GM19025 (cell line): ENCODE measurements at regions not wholly inside any gene's neighbourhood (a gene's known extent, or its start where the extent isn't known, plus 50 kb on each side); places are given as distances from the start of the nearest gene placed in this dataset.
"Not testable (repeated sequence)": the region's sequence is repeated elsewhere in the genome, so short reads cannot be mapped to it uniquely, and the experiment has no call there.

ENCODE experiments used
- ATAC-seq: cut with Tn5 transposase; IDR thresholded peaks from one replicate; pipeline ENCODE4 v1.9.1; 2021; ENCODE audit warnings: mild to moderate bottlenecking, low read depth, moderate library complexity; ENCODE audit not compliant: unreplicated experiment

DNA sequence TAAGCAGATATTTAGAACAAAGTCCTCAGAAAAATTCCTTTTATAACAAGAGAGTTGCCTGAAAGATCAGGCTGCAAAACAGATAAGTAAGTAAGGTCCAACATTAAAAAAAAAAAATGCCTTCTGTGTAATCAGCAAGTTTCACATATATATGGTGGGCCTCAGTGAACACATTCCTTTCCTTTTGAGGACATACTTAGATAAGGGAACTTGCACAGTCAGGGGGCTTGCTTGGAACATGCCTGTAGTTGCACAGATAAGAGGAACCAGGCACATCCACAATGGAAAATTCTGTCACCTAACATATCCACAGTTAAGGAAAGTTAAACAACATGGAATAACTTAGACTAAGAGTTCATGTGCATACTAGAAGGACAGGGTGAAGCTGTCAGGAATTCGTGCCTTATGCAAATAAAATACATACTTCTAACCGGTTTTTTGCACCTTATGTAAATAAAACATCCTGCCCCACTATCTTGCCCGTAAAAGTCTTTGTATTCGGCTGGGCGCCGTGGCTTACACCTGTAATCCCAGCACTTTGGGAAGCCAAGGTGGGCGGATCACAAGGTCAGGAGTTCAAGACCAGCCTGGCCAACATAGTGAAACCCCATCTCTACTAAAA is 257.3 kb downstream of the ZNF33B start:
- no peak for ATAC-seq

DNA sequence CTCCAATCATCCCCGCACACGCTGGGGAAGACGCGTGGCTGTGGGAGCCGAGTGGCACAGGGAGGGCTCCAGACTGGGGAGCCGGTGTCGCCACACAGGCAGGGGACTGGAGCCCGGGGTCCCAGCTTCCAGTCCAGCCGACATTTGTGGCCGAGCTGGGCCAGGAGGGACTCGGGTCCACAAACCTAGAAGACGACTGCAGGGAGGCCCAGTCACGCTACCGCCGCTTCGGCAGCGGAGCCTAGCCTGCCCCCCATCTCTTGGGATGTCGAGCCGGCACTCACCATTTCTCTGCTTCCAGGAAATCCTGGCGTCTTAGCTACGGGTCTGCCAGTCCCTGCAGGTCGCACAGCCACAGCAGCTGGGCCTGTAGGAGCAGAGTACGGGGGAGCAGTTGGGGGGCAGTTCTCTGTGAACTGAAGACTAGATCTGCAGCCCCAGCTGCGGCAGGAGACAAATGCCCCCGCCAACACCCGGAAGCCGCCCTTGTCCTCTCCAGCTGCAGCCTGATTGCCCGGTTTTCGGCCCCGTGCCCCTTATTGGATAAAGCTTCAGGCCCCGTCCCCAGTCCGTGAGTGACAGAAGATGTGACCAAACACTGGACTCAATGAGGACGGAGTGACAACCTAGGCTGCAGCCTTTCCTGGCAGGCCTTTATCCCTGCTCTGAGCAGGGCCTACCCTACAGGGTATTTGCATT is 270.7 kb downstream of the ZNF33B start:
- ATAC-seq = peak; percentile 65

DNA sequence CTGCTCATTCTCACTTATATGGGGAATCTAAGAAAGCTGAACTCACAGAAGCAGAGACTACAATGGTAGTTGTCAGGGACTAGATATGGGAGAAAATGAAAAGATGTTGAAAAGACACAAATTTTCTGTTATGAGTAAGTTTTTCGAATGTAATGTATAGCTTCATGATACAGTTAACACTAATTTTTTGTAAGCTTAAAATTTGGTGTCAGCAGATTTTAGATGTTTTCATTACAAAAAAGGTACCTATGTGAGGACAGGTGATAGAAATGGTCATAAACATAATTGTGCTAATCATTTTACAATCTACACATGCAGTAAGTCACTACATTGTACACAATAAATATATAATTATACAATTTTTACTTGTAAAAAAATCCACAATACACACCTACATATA is 286.6 kb downstream of the ZNF33B start:
- no peak for ATAC-seq

DNA sequence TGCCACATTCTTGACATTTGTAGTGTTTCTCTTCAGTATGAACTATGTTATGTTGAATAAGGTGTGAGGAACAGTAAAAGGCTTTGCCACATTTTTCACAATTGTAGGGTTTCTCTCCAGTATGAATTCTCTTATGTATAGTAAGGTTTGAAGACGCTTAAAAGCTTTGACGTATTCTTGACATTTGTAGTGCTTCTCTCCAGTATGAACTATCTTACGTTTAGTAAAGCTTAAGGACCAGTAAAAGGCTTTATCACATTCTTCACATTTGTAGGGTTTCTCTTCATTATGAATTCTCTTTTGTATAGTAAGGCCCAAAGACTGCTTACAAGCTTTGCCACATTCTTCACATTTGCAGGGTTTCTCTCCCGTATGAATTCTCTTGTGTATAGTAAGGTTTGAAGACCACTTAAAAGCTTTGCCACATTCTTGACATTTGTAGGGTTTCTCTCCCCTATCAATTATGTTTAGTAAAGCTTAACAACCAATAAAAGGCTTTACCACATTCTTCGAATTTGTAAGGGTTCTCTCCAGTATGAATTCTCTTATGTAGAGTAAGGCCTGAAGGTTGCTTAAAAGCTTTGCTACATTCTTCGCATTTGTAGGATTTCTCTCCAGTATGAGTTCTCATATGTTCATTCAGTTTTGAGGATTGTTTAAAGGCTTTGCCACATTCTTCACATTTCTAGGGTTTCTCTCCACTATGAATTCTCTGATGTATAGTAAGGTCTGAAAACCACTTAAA is 301.6 kb downstream of the ZNF33B start:
- not testable (repeated sequence) for ATAC-seq

DNA sequence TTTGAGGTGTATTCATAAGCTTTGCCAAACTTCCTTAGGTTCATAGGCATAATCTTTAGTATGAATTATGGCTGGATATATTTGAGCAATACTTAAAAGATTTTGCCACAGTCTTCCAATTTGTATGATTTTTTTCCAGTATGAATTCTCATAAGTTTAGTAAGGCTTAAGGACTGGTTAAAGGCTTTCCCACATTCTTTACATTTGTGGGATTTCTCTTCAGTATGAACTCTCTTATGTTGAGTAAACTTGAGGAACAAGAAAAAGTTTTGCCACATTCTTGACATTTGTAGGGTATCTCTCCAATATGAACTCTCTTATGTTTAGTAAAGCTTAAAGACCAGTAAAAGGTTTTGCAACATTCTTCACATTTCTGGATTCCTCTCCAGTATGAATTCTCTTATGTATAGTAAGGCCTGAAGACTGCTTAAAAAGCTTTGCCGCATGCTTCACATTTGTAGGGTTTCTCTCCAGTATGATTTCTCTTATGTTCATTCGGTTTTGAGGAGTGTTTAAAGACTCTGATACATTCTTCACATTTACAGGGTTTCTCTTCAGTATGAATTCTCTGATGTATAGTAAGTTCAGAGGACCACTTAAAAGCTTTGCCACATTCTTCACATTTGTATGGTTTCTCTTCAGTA is 302.6 kb downstream of the ZNF33B start:
- ATAC-seq = not testable (repeated sequence)

DNA sequence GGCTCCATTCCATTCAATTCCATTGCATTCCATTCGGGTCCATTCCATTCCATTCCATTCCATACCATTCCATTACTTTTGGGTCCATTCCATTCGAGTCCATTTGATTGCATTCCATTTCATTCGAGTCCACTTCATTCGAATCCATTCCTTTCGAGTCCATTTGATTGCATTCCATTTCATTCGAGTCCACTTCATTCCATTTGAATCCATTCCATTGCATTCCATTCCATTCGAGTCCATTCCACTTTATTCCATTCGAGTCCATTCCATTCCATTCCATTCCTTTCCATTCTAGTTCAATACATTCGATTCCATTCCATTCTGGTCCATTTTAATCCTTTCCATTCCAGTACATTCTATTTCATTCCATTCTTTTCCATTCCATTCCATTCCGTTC is 334.0 kb downstream of the ZNF33B start:
- ATAC-seq = no peak

DNA sequence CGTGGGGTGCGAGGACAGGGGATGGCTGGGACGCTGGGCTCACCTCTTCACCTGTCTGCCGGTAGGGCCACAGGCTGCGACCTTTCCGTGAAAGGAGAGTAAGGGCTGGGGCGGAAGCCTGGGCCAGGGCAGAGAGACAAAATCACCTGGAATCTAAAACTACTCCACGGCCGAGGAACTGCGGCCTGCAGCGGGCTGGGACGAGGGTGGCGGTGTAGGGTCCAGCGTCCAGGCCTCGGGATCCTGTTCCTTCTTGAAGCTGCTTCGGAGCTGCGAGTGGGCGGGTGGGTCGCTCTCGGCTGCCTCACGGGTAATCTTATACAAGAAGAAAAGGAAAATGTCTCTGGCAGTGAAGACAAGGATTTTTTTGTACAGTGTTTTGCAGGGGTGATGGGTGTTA is 356.5 kb downstream of the ZNF33B start:
- ATAC-seq = not testable (repeated sequence)

DNA sequence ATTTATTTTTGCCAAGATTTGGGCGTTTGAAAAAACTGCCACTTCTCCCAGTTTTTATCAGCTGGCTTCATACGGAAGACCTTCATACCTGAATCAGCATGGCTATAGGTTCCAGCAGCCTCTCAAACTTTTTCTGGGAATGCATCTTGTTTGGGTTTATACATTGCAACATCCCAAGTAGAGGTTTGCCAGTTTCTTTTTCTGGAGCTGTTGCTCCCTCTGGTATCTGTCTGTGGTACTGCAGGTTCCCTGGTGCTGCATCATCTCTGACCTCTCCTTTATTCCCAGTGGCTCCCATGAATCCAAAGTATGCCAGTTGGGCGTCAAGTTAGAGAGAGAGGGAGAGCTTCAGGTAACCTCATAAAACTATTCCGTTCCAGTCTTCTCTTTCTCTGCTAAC is 368.6 kb downstream of the ZNF33B start:
- not testable (repeated sequence) for ATAC-seq

DNA sequence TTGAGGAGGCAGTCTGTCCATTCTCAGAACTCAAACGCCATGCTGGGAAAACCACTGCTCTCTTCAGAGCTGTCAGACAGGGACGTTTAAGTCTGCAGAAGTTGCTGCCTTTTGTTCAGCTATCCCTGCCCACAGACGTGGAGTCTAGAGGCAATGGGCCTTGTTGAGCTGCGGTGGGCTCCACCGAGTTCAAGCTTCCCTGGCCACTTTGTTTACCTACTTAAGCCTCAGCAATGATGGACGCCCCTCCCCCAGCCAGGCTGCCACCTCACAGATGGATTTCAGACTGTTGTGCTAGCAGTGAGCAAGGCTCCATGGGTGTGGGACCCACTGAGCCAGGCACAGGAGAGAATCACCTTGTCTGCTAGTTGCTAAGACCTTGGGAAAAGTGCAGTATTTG is 375.1 kb downstream of the ZNF33B start:
- ATAC-seq = not testable (repeated sequence)

DNA sequence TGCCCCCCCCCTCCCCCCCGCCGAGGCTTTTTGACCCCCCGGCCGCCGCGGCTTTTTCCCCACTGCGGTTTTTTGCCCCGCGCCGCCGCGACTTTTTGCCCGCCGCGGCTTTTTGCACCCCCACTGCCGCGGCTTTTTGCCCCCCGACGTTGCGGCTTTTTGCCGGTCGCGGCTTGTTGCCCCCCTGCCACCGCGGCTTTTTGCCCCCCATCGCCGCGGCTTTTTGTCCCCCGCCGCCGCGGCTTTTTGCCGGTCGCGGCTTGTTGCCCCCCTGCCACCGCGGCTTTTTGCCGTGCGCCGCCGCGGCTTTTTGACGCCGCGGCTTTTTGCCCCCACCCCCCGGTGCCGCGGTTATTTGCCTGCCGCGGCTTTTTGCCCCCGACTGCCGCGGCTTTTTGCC is 395.4 kb downstream of the ZNF33B start:
- ATAC-seq = not testable (repeated sequence)

DNA sequence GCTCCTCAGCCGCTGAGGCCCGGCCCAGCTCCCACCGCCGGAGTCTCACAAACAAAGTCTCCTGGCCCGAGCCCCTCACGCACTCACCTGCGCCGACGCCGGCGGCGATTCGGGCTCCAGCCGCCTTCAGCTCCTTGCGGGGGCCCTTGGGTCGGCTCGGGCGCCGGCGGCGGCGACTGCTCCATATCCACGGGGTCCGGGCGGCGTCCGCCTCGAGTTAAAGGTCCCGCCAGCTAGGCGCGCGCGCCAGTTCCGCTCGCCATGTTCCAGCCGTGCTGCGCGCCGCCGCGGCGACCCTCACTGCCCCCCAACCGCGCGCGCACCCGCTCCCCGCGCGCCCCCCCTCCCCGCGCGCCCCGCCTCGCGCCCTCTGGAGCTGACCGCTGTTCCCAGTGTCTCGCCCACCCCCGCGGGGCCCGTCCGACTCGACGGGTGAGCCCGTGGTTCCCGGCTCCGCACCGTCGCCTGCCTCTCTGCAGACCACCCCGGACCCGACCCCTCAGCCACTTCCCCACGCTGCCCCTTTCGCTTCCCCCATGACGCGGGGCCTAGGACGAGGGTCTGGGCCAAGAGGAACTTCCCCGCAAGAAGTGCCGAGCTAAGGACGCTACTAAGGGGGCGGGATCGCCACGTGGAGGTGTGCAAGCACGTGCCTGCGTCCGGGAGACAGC is 396.1 kb downstream of the ZNF33B start:
- no peak for ATAC-seq

DNA sequence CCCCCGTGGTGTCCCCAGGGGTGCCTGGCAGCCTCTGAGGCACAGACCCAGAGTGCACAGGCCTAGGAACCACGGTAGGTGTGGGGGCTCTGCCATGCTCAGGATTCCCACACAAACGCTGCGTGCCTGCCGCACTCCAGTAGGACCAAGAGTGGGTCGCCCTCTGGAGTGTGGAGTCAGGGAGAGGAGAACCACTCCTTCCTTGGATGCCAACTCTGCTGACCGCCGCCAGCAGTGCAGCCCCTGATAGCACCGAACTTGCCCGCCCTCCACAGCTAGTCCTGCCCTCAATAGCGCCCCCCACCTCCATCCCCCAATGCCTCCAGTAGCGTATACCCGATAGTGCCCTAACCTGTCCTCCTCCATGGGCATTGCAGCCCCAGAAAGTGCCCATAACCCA is 402.0 kb downstream of the ZNF33B start:
- ATAC-seq = not testable (repeated sequence)

DNA sequence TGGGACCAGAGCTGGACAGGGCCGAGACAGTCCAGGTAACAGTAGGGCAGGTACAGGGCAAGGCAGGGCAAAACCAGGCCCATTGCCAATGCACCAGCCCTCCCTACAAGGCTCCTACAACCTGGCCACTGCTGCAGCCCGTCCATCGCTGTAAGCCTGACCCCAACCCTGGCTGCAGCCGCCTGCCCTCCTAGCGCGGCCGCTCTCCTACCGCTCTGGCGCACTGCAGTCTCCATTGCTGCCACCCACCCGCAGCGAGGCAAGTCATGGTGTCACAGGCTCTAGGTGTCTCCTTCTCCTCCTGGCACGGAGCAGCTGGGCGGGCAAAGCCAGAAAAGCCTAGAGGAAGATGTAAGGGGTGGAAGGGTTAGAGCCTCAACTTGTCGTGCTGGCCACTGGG is 402.6 kb downstream of the ZNF33B start:
- ATAC-seq = not testable (repeated sequence)

DNA sequence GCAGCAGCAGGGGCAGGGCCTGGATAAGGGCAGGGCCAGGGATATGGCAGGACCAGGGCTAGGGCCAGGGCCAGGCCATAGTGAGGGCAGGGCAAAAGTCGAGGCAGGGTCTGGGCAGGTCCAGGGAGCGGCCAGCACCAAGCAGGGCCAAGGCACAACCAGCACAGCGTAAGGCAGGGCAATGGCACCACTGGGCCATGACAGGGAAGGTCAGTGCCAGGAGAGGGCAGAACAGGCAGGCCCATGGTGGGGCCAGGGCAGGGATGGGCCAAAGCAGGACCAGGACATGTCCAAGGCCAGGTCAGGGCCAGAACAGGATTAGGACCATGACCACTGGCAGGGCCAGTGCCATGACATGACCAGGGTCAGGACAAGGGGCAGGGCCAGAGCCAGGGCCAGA is 403.1 kb downstream of the ZNF33B start:
- ATAC-seq = not testable (repeated sequence)

DNA sequence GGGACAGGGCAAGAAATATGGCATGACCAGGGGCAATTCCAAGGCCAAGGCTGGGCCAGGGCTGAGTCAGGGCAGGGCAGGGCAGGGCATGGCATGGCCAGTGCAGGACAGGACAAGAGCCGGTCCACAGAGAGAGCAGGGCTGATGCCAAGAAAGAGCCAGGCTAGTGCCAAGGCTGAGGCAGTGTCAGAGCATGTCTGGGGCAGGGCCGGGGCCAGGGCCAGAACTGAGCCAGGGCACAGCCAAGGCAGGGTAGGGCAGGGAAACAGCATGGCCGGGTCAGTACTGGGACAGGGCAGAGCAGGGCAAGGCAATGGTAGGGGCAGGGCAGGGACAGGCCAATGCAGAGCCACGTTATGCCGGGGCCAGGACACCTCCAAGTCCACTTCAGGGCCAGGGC is 403.9 kb downstream of the ZNF33B start:
- ATAC-seq = not testable (repeated sequence)

DNA sequence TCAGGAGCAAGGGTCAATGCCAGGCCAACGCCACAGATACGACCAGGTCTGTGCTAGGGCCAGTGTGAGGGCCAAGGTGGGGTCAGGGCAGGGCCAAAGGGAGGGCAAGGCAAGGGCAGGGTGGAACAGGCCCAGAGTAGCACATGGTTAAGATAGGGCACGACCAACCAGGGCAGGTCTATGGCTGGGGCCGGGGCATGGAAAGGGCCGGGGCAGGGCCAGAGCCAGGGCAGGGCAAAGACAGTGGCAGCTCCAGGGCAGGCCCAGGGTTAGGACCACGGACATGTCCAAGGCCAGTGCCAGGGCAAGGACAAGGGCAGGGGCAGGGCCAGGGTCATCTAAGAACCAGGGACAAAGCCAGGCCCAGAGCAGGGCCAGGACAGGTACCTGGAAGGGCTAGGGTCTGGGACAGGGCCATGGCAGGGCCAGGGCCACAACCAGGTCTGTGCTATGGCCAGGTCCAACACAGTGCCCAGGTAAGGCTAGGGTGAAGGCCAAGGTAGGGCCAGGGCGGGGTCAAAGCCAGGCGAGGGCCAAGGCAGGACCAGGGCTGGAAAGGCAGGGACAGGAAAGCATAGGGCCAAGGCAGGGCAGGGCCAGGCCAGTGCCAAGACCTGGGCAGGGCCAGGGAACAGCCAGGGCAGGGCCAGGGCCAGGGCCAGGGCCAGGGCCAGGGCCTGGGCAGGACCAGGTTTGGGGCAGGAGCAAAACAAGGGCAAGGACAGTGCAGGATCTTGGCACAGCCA is 404.7 kb downstream of the ZNF33B start:
- ATAC-seq = not testable (repeated sequence)

DNA sequence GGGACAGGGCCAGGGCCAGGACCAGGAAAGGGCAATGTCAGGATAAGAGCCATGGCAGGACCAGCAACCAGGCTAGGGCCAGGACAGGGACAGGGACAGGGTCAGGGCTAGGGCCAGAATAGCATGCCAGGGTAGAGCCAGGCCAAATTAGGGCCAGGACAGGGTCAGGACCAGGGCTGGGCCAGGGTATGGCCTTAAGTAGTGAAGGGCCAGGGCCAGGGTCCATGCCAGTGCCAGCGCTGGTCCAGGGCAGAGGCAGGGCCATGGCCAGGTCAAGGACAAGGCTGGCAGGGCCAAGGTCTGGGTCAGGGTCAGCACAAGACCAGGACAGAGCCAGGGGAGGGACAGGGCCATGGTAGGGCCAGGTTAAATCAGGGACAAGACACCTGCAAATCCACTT is 405.4 kb downstream of the ZNF33B start:
- not testable (repeated sequence) for ATAC-seq

DNA sequence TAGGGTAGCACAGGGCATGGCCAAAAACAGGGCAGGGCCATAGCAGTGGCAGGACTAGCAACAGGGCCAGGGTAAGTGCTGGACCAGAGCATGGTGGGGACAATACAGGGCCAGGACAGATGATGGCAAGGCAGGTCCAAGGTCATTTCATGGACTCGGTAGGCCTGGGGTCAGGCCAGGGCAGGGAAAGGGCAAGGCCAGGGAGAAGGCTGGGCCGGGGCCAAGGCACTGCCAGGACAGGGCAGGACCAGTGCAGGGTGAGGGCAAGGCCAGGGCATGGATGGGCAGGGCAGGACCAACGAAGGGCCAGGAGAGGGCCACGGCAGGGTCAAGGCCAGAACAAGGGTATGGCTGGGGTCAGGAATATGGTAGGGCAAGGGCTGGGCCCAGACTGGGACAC is 407.6 kb downstream of the ZNF33B start:
- ATAC-seq = not testable (repeated sequence)

DNA sequence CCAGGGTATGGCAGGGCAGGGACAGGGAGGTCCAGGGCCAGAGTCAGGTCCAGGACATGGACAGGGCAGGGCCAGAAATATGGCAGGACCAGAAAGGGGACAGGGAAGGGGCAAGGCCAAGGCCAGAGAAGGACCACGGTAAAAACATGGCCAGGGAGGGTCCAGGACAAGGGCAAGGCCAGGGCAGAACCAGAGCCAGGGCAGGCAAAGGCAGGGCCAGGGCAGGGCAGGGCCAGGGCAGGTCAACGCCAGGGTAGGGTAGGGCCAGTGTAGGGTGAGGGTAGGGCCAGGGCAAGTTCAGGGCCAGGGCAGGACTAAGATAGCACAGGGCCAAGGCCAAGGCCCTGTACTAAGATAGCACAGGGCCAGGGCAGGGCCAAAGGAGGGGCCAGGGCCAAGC is 408.3 kb downstream of the ZNF33B start:
- not testable (repeated sequence) for ATAC-seq

DNA sequence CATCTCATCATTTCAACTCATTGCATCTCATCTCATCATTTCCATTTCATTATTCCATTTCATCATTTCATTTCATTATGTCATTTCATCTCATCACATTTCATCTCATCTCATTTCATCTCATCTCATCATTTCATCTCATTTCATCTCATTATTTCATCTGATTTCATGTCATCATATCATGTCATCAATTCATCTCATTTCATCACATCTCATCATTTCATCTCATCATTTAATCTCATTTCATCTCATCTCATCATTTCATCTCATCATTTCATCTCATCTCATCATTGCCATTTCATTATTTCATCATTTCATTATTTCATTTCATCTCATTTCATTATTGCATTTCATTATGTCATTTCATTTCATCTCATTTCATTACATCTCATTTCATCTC is 410.5 kb downstream of the ZNF33B start:
- not testable (repeated sequence) for ATAC-seq
